IgD-negative memory B cell (primary cell): ENCODE measurements at regions not wholly inside any gene's neighbourhood (a gene's known extent, or its start where the extent isn't known, plus 50 kb on each side); places are given as distances from the start of the nearest gene placed in this dataset.

Experiments used
- H3K27ac Mint-ChIP-seq, 3 donors: one replicate each; pipeline ENCODE4 v1.8.0; 2020 to 2022; ENCODE audit warnings: mild to moderate bottlenecking in 3 of 3, mixed read lengths in 3 of 3, moderate library complexity in 1 of 3
- H3K27me3 Mint-ChIP-seq: one replicate; pipeline ENCODE4 v1.8.0; 2021; ENCODE audit warnings: mixed read lengths
- H3K36me3 Mint-ChIP-seq: one replicate; pipeline ENCODE4 v1.8.0; 2020; ENCODE audit warnings: mild to moderate bottlenecking, mixed read lengths
- H3K4me1 Mint-ChIP-seq, 3 donors: one replicate each; pipeline ENCODE4 v1.8.0; 2020 to 2022; ENCODE audit warnings: mixed read lengths in 3 of 3, mild to moderate bottlenecking in 1 of 3
- H3K4me3 Mint-ChIP-seq, 4 donors: one replicate each; pipeline ENCODE4 v1.8.0; 2020 to 2022; ENCODE audit warnings: mild to moderate bottlenecking in 4 of 4, mixed read lengths in 4 of 4, moderate library complexity in 3 of 4
- H3K9me3 Mint-ChIP-seq, 3 donors: one replicate each; pipeline ENCODE4 v1.8.0; 2020 to 2021; ENCODE audit warnings: mixed read lengths in 3 of 3, mild to moderate bottlenecking in 1 of 3

DNA sequence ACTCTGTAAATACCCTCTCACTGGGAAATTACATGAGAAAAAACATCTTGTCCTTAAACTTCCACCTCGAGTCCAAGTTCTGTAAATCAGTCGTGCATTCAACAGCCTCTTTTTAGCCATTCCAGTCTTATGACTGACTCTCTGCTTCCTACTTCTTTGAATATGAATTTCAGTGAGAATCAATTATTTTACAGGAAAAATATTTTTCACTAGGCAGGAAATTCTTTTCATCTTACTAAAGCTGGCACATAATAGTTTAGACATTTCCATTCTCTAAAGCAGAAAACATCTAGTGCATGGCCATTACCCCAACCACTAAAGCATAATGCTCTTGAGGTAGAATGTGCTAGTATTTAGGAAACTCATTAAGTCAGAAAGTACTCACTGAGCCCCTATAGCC lies 565.7 kb upstream of the FAT1 start:
- Mint-ChIP-seq H3K36me3 (no peaks in the 10 kb centered on the region), H3K27me3 (no peaks in the 10 kb centered on the region), H3K9me3 (peaks cover 0 to 9% (median 5%) of the 10 kb centered on the region in 3 donors), H3K4me3 (no peak overlapping the region), H3K4me1 (no peaks in the 10 kb centered on the region), H3K27ac (no peak overlapping the region)

GRCh38 chr4:187294861-187295260 lies 571.2 kb upstream of the FAT1 start:
- Mint-ChIP-seq H3K27me3 (no peaks in the 10 kb centered on the region), H3K27ac (no peak overlapping the region)

DNA sequence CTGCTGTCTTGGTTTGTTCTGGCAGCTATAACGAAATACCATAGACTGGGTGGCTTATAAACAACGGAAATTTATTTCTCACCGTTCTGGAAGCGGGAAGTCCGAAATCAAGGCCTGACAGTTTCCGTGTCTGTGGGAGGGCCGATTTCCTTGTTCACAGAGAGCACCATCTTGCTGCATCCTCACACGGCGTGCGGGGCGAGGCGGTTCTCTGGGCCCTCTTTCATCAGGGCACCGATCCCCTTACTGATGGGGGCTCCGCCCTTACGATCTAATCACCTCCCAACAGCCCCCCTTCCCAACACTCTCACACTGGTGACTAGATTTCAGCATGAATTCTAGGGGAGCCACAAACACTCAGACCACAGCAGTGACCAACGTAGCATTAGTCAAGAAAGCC lies 578.3 kb upstream of the FAT1 start:
- H3K27ac Mint-ChIP-seq: no peak overlapping the region
- H3K36me3 Mint-ChIP-seq: no peaks in the 10 kb centered on the region
- no peaks in the 10 kb centered on the region for H3K27me3 Mint-ChIP-seq
- H3K4me1 Mint-ChIP-seq: no peaks in the 10 kb centered on the region
- H3K4me3 Mint-ChIP-seq: no peak overlapping the region
- peaks cover 5 to 15% (median 8%) of the 10 kb centered on the region in 3 donors for H3K9me3 Mint-ChIP-seq

More at GRCh38 chr4:187294861-187295260, 571.2 kb upstream of the FAT1 start:
- Mint-ChIP-seq H3K4me3 (no peak overlapping the region), H3K36me3 (no peaks in the 10 kb centered on the region), H3K9me3 (peaks cover 7 to 23% (median 14%) of the 10 kb centered on the region in 3 donors), H3K4me1 (no peaks in the 10 kb centered on the region)

DNA sequence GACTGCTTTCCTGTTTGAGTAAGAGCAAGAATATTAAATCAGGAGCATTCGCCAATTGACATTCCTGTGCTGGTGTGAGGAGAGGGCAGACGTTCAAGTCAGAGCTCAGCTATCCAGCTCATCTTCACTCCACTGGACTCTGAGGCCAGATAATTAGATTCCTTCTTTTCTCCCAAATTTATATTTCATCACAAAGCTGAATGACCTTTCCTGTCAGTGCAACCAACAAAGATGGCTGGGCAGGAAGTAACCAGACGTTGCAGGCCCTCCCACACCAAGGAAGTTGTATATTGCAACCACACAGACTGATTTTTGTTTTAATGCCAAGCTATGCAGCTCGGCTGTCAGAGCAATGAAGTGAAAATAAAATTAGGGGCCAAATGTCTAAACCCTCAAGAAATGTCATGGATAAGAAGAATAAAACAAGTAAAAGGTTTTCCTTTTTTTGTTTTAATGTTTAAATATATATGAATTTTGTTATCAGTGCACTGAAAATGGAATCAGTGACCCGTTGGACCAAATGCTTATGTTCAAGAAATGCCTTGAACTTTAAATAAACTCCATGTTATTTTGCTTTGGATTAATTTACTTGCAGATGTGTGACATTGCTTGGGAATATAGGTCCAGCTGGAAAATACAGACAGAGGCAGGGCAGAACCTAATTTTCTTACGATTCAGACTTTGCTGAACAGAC lies 578.9 kb upstream of the FAT1 start:
- Mint-ChIP-seq H3K27ac (no peak overlapping the region), H3K36me3 (no peaks in the 10 kb centered on the region), H3K4me3 (no peak overlapping the region), H3K4me1 (no peaks in the 10 kb centered on the region), H3K27me3 (no peaks in the 10 kb centered on the region), H3K9me3 (peaks cover 2 to 8% (median 8%) of the 10 kb centered on the region in 3 donors)

GRCh38 chr4:187304133-187304532 lies 580.5 kb upstream of the FAT1 start:
- H3K4me3 Mint-ChIP-seq: no peak overlapping the region
- H3K9me3 Mint-ChIP-seq: peaks cover 0 to 6% (median 5%) of the 10 kb centered on the region in 3 donors
- no peaks in the 10 kb centered on the region for H3K36me3 Mint-ChIP-seq
- no peaks in the 10 kb centered on the region for H3K4me1 Mint-ChIP-seq
- H3K27ac Mint-ChIP-seq: no peak overlapping the region
- no peaks in the 10 kb centered on the region for H3K27me3 Mint-ChIP-seq

DNA sequence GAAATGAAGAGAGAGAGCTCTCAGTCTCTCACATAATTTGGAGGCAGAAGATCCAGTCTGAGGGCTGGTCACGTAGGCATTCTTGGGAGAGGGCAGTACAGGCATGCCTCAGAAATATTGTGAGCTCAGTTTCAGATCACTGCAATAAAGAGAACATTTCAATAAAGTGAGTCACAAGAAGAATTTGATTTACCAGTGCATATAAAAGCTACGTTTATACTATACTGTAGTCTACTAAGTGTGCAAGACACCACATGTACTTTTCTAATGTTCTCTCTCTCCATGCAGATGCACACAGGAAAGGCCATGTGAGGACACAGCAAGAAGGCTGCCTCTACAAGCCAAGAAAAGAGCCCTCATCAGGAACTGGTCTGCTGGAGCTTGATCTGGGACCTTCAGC lies 583.5 kb upstream of the FAT1 start:
- Mint-ChIP-seq H3K27ac (no peak overlapping the region), H3K36me3 (no peaks in the 10 kb centered on the region), H3K27me3 (no peaks in the 10 kb centered on the region), H3K4me1 (no peaks in the 10 kb centered on the region), H3K4me3 (no peak overlapping the region), H3K9me3 (peaks cover 0 to 7% (median 3%) of the 10 kb centered on the region in 3 donors)

DNA sequence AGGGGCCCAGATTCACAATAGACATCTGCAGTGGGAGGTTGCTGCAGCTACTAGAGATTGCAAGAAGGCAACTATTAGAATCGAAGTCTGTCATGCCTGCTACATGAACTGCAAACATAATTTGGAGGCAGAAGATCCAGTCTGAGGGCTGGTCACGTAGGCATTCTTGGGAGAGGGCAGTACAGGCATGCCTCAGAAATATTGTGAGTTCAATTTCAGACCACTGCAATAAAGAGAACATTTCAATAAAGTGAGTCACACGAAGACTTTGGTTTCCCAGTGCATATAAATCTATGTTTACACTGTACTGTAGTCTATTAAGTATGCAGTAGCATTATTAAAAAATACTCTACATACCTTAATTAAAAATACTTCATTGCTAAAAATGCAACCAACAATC lies 585.8 kb upstream of the FAT1 start:
- Mint-ChIP-seq H3K4me3 (no peak overlapping the region), H3K36me3 (no peaks in the 10 kb centered on the region), H3K9me3 (peaks cover 0 to 12% (median 3%) of the 10 kb centered on the region in 3 donors), H3K27ac (no peak overlapping the region), H3K4me1 (no peaks in the 10 kb centered on the region), H3K27me3 (no peaks in the 10 kb centered on the region)

- no peaks in the 10 kb centered on the region for H3K36me3 Mint-ChIP-seq
- no peak overlapping the region for H3K4me3 Mint-ChIP-seq
- H3K9me3 Mint-ChIP-seq: peaks cover 0 to 10% (median 4%) of the 10 kb centered on the region in 3 donors
- H3K4me1 Mint-ChIP-seq: no peaks in the 10 kb centered on the region
- no peaks in the 10 kb centered on the region for H3K27me3 Mint-ChIP-seq
- no peak overlapping the region for H3K27ac Mint-ChIP-seq
Observed at GRCh38 chr4:187312299-187312698, 588.6 kb upstream of the FAT1 start.

DNA sequence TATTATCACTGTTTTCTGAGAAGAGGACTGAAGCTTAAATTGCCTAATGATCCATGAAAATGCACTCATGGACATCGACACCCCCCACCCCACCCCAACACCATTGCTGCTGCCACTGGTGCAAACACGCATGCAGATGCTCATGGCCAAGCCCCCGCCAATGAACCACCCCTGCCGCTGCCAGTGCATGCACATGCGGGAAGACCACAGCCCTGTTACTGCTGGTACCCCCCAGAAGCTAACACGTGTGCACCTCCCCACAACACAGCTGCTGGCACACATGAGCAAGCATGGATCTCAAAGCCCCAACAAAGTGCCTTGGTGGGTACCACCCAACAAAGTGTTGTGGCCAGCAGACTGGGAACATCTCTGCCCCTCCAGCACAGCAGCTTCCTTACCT lies 594.1 kb upstream of the FAT1 start:
- peaks cover 5 to 7% (median 7%) of the 10 kb centered on the region in 3 donors for H3K9me3 Mint-ChIP-seq
- no peaks in the 10 kb centered on the region for H3K36me3 Mint-ChIP-seq
- H3K4me1 Mint-ChIP-seq: no peaks in the 10 kb centered on the region
- no peaks in the 10 kb centered on the region for H3K27me3 Mint-ChIP-seq
- no peak overlapping the region for H3K27ac Mint-ChIP-seq
- no peak overlapping the region for H3K4me3 Mint-ChIP-seq

- no peaks in the 10 kb centered on the region for H3K36me3 Mint-ChIP-seq
- H3K27ac Mint-ChIP-seq: no peak overlapping the region
- H3K27me3 Mint-ChIP-seq: no peaks in the 10 kb centered on the region
- no peaks in the 10 kb centered on the region for H3K4me1 Mint-ChIP-seq
- peaks cover 4 to 8% (median 5%) of the 10 kb centered on the region in 3 donors for H3K9me3 Mint-ChIP-seq
- no peak overlapping the region for H3K4me3 Mint-ChIP-seq
Observed at GRCh38 chr4:187321711-187322110, 598.1 kb upstream of the FAT1 start.

DNA sequence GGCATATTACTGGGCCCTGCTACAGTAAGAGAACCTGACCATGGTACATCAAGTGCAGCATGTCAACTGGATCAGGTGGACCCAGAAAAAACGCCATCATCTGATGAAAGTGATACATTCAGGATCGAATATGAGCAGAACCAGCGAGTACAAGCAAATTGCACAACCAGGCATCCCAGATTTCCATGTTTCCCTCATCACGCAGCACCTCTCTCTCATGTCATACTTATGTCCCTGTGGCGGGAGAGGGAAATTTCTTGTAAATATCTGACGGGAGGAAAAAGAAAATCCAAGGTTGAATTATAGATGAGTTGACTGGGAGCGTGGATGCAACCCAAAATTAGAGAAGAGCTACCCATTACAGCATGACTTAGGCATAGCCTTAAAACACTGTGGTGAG lies 608.5 kb upstream of the FAT1 start:
- Mint-ChIP-seq H3K4me3 (no peak overlapping the region), H3K36me3 (no peaks in the 10 kb centered on the region), H3K27me3 (no peaks in the 10 kb centered on the region), H3K4me1 (no peaks in the 10 kb centered on the region), H3K9me3 (peaks cover 10 to 18% (median 16%) of the 10 kb centered on the region in 3 donors), H3K27ac (no peak overlapping the region)

DNA sequence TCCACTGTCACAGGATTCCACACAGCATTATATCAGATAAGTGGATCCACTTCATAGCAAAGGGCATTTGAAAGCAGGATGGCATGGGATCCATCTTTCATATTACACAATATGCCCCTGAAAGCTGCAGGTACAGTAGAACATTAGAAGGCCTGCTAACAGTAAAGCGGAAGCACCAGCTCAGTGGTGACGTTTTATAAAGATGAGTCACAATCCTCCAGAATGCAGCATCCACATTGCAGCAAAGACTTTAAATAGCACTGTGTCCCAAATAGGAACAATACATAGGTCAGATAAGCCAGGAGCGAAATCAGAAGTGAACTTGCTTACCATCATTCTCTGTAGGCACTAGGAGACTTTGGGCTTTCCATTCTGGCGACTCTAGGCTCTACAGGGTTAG lies 609.5 kb upstream of the FAT1 start:
- Mint-ChIP-seq H3K4me3 (no peak overlapping the region), H3K9me3 (peaks cover 7 to 18% (median 16%) of the 10 kb centered on the region in 3 donors), H3K27ac (no peak overlapping the region), H3K27me3 (no peaks in the 10 kb centered on the region), H3K36me3 (no peaks in the 10 kb centered on the region), H3K4me1 (no peaks in the 10 kb centered on the region)

DNA sequence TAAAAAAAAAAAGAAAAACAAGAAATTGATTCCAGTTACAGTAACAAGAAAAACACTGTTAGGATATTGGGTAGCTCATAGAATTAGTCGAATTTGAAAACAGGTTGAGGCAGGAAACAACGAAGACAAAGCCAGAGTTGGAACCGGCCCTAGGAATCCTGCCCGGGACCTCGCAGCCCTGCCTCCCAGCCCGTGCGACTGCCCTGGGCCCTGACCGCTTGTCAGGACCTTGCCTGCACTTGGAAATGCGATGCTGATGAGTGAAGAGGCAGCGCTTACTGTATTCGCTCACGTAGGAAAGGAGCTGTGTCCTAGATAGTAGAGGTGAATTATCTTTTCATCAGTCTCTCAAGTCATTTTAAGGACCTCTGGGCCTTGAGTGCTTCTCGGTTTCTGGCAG lies 611.7 kb upstream of the FAT1 start:
- Mint-ChIP-seq H3K36me3 (no peaks in the 10 kb centered on the region), H3K27me3 (no peaks in the 10 kb centered on the region), H3K4me3 (no peak overlapping the region), H3K4me1 (no peaks in the 10 kb centered on the region), H3K27ac (no peak overlapping the region), H3K9me3 (peaks cover 7 to 16% (median 12%) of the 10 kb centered on the region in 3 donors)

DNA sequence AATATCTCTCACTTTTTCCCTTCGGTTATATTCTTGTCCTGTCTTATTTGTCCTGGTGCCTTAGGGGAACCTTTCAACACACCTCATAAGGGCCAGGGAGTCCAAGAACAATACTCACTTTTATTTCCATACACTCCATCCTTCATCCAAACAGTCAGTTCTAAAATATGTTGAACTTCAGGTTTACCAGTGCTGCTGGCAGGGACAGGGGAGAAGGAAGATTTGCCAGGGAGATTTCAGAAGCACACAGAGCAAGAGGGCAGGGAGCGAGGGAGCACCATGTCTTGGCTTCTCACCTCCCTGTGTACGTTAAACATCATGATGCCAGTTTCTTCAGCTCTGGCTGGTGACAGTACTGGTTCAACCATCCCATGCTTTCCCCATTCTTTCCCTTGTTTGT lies 631.1 kb upstream of the FAT1 start:
- H3K27me3 Mint-ChIP-seq: no peaks in the 10 kb centered on the region
- no peak overlapping the region for H3K27ac Mint-ChIP-seq
- no peaks in the 10 kb centered on the region for H3K4me1 Mint-ChIP-seq
- H3K36me3 Mint-ChIP-seq: no peaks in the 10 kb centered on the region
- H3K9me3 Mint-ChIP-seq: peaks cover 4 to 23% (median 6%) of the 10 kb centered on the region in 3 donors
- no peak overlapping the region for H3K4me3 Mint-ChIP-seq

- peaks cover 4 to 17% (median 4%) of the 10 kb centered on the region in 3 donors for H3K9me3 Mint-ChIP-seq
- no peaks in the 10 kb centered on the region for H3K36me3 Mint-ChIP-seq
- H3K27ac Mint-ChIP-seq: no peak overlapping the region
- no peak overlapping the region for H3K4me3 Mint-ChIP-seq
- H3K4me1 Mint-ChIP-seq: no peaks in the 10 kb centered on the region
- no peaks in the 10 kb centered on the region for H3K27me3 Mint-ChIP-seq
Observed at GRCh38 chr4:187357045-187357643, 633.5 kb upstream of the FAT1 start.

DNA sequence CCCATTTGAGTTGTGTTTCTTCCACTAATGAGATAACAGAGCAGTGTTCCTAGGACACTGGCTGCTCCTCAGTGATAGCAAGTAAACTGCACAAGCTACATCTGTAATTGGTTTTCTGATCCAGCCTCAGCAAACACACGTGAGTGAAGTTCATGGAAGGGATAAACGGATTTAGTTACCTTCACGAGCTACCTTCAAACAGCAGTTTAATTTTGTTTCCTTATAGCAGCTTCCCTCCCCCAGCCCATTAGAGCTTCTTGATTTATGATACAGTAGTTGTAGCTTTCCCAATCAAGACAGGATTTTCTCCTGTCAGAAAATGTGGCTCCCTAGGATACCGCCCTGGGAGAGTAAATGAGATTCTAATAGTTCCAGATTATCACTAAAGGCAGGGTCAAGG lies 634.2 kb upstream of the FAT1 start:
- no peaks in the 10 kb centered on the region for H3K27me3 Mint-ChIP-seq

More for the DNA sequence above, 634.2 kb upstream of the FAT1 start:
- Mint-ChIP-seq H3K27ac (no peak overlapping the region), H3K36me3 (no peaks in the 10 kb centered on the region), H3K9me3 (peaks cover 4 to 17% (median 4%) of the 10 kb centered on the region in 3 donors), H3K4me1 (no peaks in the 10 kb centered on the region), H3K4me3 (no peak overlapping the region)
